ENCODE measurements at regions not wholly inside any gene's neighbourhood (a gene's known extent, or its start where the extent isn't known, plus 50 kb on each side); places are given as distances from the start of the nearest gene placed in this dataset.

DNA sequence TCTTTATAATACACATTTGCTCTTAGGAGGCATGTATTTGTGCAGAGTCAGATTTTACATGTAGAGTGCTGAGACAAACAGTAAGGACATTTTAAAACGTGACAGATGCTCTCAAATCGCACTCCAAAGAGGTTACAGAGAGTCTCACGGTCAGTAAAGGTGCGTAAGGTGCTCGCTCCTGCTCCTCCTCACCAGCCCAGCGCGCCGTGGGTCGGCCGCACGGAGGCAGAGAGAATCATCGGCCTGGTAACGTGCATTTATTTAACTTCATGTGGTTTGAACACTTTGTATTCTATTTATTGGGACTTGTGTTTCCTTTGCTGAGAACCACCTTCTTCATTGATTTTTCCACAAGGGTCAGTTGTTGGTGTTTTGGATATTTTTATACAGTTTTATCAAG, 900.1 kb downstream of the BRD1 start:
- no peak for TF ChIP-seq CTCF (IDR thresholded peaks at IDR 0.05; ENCODE audit: low read depth, low read length)
- no peak for DNase-seq (ENCODE audit: extremely low read depth, low read depth)

- DNase-seq (ENCODE audit: extremely low read depth, low read depth) = no peak
- TF ChIP-seq CTCF (IDR thresholded peaks at IDR 0.05; ENCODE audit: low read depth, low read length) = no peak
Observed at GRCh38 chr22:48926643-48927042, 901.0 kb downstream of the BRD1 start.

GRCh38 chr22:48926136-48926535, 901.5 kb downstream of the BRD1 start:
- TF ChIP-seq CTCF (IDR thresholded peaks at IDR 0.05; ENCODE audit: low read depth, low read length) = no peak
- no peak for DNase-seq (ENCODE audit: extremely low read depth, low read depth)

DNA sequence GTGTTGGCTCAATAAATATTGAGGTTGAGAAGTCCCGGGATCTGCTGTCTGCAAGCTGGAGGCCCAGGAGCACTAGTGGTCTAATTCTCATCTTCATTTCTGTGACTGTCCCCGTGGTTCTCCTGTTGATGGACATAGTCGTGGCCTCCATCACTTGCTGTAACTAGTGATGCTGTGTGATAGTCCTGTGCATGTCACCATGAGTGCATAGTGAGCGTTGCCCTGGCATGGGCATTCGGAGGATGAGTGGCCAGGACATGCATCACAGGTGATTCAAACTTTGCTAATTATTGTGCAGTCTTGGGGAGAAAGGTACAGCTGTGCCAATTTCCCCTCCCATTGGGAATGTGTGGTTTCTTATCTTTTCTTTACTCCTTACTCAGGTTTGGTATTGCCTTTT, 902.2 kb downstream of the BRD1 start:
- TF ChIP-seq CTCF (IDR thresholded peaks at IDR 0.05; ENCODE audit: low read depth, low read length) = no peak
- no peak for DNase-seq (ENCODE audit: extremely low read depth, low read depth)

DNA sequence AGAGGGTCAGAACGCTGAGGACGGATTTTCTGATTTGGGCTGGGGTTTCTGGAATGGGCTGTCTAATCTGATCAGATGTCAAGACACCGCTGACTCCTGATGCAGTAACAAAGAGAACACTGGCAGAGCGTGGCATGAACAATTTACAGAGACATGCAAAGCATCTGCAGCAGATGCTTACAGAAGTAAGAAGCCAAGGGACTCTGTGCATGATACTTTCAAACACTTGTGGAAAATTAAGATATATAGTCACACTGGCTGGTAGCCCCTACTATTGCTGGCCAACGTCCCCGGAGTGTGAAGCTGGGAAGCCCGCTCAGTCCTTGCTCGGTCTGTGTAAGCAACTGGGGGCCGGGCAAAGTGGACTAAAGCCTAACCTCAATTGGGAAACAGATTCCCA, 903.7 kb downstream of the BRD1 start:
- no peak for DNase-seq (ENCODE audit: extremely low read depth, low read depth)

DNA sequence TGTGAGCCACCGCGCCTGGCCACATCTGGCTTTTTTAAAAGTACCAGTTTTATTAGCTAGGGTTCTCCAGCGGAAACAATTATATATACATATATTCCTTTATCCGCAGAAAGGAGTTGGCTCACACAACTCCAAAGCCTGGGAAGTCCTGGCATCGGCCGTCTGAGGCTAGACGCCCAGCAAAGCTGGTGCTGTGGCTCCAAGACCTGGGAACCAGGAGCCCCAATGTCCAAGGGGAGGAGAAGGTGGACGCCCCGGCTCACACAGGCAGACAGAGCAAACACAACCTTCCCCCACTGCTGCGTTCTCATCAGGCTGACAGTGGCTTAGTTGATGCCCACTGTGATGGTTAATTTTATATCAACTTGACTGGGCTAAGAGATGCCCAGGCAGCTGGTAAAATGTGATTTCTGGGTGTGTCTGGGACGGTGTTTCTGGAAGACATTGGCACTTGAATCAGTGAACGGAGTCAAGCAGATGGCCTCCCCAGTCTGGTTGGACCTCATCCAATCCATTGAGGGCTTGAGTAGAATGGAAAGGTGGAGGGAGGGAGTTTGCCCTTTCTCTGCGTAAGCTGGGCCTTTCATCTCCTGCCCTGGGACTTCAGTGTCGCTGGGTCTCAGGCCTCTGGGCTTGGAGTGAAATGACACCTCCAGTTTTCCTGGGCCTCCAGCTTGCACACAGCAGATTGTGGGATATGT, 904.4 kb downstream of the BRD1 start:
- no peak for TF ChIP-seq CTCF (IDR thresholded peaks at IDR 0.05; ENCODE audit: low read depth, low read length)
- no peak for DNase-seq (ENCODE audit: extremely low read depth, low read depth)

More for the DNA sequence above, 903.7 kb downstream of the BRD1 start:
- TF ChIP-seq CTCF (IDR thresholded peaks at IDR 0.05; ENCODE audit: low read depth, low read length) = no peak

DNA sequence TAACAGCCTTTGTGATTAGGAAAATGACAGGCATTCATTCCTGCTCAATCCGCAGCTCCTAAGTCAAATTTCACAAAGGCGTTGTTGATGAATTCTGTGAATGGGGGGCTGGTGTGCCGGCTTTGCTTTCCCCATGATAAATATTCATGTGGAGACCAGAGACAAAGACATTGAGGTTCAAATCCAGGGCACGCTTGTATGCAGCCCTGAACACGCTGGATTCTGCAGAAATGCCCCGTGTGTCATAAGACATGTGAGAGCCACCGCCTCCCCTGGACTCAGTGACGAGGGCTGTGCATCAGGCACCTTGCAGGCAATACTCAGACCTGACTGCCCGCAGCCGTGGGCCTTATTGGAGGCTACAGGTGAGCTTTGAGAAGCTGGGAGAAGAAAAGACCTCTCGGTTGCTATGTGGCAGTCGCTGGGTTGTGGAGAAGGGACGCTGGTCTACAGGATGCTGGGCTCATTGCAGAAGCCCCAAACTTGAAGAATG, 906.2 kb downstream of the BRD1 start:
- no peak for TF ChIP-seq CTCF (IDR thresholded peaks at IDR 0.05; ENCODE audit: low read depth, low read length)

More for the DNA sequence above, 906.2 kb downstream of the BRD1 start:
- no peak for DNase-seq (ENCODE audit: extremely low read depth, low read depth)
